Stimulated activated CD8-positive, alpha-beta memory T cell treated with anti-CD3 and anti-CD28 coated beads, Interleukin-4, amount 100 ng/mL, for 1 hour (primary cell): ENCODE measurements at regions not wholly inside any gene's neighbourhood (a gene's known extent, or its start where the extent isn't known, plus 50 kb on each side); places are given as distances from the start of the nearest gene placed in this dataset.
A peak's percentile ranks its signal among the peaks of the same experiment; 100 is the strongest.

ENCODE experiments used
- DNase-seq, 2 donors: peaks; one replicate each; pipeline ENCODE4 v3.0.0-alpha.2; 2020; ENCODE audit warnings: low read depth in 2 of 2, low spot score in 1 of 2

GRCh38 chr6:106035655-106036054 is 50.5 kb upstream of the PRDM1 start:
- DNase-seq = no peak

GRCh38 chr6:106033806-106034205 is 52.3 kb upstream of the PRDM1 start:
- DNase-seq = no peak

GRCh38 chr6:106027758-106028157 is 58.4 kb upstream of the PRDM1 start:
- DNase-seq = no peak

- DNase-seq = no peak
Observed at GRCh38 chr6:106026748-106027715, 59.1 kb upstream of the PRDM1 start.

- no peak for DNase-seq
Observed at GRCh38 chr6:106025655-106026054, 60.5 kb upstream of the PRDM1 start.

GRCh38 chr6:106022801-106023200 is 63.3 kb upstream of the PRDM1 start:
- no peak for DNase-seq

GRCh38 chr6:106017454-106017853 is 68.7 kb upstream of the PRDM1 start:
- no peak for DNase-seq

- no peak for DNase-seq
Observed at GRCh38 chr6:106014955-106015354, 71.2 kb upstream of the PRDM1 start.

- DNase-seq = no peak
Observed at GRCh38 chr6:106011476-106011875, 74.7 kb upstream of the PRDM1 start.

- DNase-seq = no peak
Observed at GRCh38 chr6:106005954-106006353, 80.2 kb upstream of the PRDM1 start.

- DNase-seq = no peak
Observed at GRCh38 chr6:106005013-106005412, 81.1 kb upstream of the PRDM1 start.

GRCh38 chr6:106003268-106003987 is 82.7 kb upstream of the PRDM1 start:
- no peak for DNase-seq

- no peak for DNase-seq
Observed at GRCh38 chr6:106002005-106002404, 84.1 kb upstream of the PRDM1 start.

GRCh38 chr6:106000935-106001334 is 85.2 kb upstream of the PRDM1 start:
- DNase-seq = no peak

- no peak for DNase-seq
Observed at GRCh38 chr6:105997482-105997881, 88.7 kb upstream of the PRDM1 start.

GRCh38 chr6:105995391-105995865 is 90.7 kb upstream of the PRDM1 start:
- no peak for DNase-seq

- no peak for DNase-seq
Observed at GRCh38 chr6:105994591-105995390, 91.3 kb upstream of the PRDM1 start.

GRCh38 chr6:105994118-105994590 is 92.0 kb upstream of the PRDM1 start:
- DNase-seq = peak in 1 of 2 donors; percentile 33

GRCh38 chr6:105993341-105994117 is 92.6 kb upstream of the PRDM1 start:
- no peak for DNase-seq

GRCh38 chr6:105992315-105992961 is 93.7 kb upstream of the PRDM1 start:
- peak; percentile 61 to 70 for DNase-seq
